Umbilical cord (tissue), 1 donor: ENCODE measurements at regions not wholly inside any gene's neighbourhood (a gene's known extent, or its start where the extent isn't known, plus 50 kb on each side); places are given as distances from the start of the nearest gene placed in this dataset.
A peak's percentile ranks its signal among the peaks of the same experiment; 100 is the strongest.

Source experiments
- DNase-seq: peaks from one replicate; pipeline ENCODE4 v3.0.0-alpha.2; 2015; ENCODE audit warnings: low spot score

DNA sequence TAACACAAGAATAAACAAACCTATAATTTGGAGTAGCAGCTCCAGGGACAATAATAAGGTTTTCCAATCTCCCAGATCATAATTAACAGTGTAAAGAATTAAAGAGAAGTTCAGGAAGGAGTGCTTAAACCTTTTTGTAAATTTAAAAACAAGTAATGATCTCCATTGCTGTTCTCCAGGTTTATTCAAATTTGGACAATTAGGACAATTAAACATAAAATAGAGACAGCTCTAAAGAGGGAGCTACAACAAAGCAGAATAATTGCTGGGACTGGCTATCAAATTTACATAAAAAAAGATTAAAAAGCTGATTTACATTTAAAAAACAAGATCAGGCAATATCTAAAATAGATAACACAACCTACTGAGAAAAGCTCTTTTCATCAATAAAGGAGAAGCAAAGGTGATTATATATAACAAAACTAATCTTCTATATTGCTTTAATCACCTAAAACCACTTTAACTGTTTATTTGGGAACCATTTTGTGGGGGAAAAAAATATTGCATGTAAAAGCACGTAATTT lies 80.1 kb upstream of the CREB1 start:
- DNase-seq, result no peak

DNA sequence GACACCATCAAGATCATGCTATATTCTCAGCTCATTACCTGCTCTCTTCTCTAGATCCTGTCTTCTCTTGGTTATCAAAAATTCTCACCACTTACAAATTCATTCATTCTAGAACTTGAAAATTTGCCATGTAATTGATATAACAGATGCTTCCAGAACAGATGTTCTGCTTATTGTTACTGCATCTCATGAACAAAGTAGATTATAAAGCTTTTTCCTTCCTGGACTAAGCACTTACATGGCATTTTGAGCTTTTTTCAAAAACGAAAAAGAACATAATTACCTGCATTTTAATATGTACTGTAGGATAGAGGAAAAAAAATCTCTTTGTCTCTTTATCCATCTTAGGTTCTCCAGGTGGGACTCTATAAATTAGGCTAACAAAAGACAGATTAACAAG lies 79.6 kb upstream of the CREB1 start:
- DNase-seq, result no peak

DNA sequence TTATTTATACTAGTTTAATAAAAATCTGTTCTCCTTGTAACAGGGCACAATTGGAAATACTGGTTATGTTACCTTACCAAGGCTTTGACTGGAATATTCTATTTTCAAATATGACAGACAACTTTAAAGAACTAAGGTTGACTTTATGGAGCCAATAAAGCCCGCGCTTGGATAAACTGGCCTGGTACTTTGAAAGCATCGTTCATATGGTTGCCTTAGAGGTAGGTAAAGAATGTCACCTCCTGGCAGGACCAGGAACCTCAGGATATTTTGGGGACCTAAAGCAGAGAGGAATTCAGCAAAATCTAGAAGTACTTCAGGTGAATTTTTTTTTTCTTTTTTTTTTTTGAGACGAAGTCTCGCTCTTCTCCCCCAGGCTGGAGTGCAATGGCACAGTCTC lies 71.2 kb upstream of the CREB1 start:
- DNase-seq, result no peak

DNA sequence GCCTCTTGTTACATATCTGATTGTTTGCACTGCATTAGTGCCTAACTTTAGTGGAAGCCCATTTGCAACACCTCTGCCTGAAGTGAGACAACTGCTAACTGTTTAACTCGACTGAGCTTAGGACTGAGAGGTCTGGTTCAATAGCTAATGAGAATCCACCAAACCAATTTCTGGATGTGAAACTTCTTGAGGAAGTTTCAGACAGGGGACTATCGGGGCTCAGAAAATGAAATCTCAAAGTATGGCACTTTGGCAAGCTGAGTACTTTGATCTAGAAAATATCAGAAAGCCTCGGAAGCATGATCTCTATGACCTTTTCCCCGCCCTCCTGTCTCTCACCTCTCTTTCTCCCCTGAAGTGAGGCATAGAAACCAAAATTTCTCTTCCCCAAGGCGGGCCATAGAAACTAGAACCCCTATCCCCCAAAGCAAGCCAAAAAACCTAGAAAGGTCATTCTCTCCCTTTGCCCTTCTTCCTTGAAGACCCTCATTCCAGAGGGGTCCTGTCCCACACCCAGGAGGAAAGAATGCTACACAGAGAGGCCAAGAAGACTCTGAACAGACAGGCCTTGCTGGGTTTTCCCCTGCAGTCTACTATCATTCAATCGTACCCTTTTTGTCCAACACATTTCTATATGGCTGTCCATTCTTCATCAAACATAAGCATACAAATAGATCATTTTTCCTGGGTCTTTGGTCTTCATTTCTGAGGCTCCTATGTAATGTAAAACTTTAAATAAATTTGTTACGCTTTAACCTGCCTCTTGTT lies 69.6 kb upstream of the CREB1 start:
- no peak for DNase-seq

DNA sequence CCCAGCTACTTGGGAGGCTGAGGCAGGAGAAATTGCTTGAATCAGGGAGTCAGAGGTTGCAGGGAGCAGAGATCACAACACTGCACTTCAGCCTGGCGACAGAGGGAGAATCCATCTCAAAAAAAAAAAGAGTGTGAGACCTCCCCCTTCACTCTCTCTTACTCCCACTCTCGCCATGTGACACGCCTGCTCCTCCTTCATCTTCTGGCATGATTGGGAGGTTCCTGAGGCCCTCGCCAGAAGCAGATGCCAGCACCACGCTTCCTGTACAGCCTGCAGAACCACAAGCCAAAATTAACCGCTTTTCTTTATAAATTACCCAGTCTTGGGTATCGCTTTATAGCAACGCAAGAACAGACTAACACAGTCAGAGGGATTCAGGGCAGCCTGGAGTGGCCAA lies 66.3 kb upstream of the CREB1 start:
- DNase-seq, result no peak

DNA sequence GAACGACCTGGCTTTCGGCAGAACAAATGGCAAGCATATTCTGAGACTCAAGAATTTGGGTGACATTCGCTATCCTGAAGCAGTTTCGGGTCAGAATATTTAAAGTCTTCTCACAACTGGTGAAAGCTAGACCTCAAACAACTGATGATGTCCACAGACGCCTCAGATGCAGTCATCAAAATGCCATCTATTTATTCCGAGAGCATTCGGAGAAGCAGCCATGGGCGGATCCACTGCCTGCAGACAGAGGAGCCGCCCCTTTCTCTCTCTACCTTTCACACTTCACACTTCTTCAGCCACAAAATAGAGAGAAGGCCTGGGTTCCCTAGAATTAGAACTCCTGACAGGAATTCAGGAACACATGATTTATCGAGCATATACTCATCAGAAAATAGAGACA lies 65.8 kb upstream of the CREB1 start:
- no peak for DNase-seq

DNA sequence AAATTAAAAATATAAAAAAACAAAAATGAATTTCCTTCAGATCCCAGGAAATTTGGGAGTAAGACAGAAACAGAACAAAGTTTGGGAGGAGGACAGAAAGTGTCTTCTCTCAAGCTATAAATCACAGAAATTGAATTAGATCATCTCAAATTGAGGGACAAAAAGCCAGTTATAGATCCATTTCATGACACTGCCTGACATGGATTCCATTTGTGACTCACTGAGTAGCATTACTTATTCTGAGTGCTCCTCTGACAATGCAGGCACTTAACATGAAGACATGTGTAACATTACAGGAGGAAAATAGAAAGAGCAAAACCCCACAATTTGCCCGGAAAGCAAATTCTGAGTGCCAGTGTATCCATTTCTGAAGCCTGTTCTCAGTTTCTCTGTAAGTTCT lies 63.9 kb upstream of the CREB1 start:
- no peak for DNase-seq

DNA sequence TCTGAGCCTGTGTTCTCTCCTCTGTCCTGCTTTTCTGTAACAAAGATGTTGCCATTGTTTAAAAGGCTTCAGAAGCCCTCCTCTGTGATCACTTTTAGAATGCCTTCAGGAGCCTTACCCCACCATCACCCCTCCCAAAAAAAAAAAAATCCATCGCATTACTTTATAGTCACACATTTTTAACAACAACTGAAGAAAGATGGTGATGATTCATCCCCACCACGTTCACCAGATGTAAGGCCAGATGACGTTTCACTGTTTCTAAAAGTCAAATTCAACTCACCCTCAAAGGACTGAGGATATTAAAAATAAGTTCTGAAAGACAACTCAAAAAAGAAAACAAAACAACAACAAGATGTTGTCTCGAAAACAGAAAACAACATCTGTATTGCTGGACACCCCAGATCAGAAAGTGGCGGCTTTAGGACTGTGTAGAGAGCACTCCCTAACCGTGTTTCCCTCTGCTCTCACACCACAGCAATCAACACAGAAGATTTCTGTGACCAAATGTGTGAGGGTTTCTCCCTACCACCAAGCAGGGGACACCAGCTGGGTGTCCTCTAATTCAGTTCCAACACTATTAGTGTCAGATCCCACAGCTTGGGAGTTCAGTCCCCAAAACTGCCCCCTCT lies 61.9 kb upstream of the CREB1 start:
- no peak for DNase-seq

DNA sequence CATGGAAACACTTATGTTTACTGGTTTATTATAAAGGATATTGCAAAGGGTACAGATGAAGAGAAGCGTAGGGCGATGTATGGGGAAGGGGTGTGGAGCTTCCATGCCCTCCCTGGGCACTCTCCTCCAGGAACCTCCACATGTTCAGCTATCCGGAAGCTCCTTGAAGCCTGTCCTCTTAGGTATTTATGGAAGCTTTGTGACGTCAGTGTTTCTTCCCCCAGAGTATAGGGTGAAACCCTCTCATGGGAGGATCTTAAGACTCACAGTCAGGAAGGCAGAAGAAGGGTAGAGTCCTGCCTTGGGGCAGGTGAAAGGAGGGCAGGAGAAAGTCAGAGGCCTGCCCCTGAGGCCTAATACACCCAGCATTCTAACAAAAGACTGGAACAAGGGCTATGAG lies 61.3 kb upstream of the CREB1 start:
- DNase-seq, result no peak

DNA sequence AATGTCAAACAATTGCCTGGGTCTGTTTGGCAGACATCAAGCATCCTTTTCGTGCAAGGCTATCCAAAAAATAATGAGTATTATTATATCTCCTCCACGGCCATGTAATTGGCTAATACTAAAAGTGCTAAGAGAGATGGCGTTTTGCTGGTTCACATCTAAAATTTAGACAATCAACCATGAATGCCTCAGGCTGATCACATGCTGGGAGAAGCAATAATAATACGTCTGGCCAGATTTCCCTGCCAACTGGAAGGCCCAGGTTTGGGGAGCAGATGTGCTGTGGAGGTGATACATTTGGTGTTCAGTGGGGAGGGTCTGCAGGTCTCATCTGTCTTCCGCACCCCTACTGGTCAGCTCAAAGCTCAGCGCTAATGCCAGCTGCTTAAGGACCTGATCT lies 60.3 kb upstream of the CREB1 start:
- no peak for DNase-seq

DNA sequence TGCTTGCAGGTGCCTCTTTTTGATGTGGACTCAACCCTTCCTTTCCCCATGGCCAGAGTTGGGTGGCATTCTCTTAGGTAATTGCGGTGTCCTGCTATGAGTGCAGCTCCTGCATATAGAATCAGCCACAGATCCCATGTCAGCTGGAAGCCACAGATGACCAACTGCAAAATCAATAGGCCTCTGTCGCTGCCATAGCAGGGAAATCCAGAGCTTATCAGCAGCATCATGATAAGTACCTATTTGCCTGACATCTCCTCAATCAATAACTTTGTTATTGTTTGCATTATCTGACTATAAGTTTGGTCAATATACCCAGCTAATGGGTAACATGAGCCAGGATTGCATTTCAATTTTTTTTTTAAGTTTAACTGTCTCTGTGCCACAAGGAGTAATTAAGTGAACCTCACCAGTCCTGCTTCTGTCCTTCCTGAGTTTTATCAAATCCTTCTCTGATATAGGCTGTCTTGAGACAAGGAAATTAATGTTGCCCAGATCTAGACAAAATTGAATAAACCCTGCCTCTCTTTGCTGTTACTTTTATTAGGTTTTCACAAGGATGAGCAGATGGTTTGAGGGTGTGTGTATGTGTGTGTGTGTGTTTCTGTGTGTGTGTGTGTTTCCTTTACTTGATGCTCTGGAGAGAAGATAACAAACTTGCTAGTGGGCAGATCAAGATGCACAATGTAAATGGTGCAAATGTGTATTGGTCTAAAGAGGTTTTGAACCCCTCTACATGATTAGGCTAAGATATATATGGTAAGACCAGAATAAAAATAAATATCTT lies 59.6 kb upstream of the CREB1 start:
- DNase-seq, result no peak

DNA sequence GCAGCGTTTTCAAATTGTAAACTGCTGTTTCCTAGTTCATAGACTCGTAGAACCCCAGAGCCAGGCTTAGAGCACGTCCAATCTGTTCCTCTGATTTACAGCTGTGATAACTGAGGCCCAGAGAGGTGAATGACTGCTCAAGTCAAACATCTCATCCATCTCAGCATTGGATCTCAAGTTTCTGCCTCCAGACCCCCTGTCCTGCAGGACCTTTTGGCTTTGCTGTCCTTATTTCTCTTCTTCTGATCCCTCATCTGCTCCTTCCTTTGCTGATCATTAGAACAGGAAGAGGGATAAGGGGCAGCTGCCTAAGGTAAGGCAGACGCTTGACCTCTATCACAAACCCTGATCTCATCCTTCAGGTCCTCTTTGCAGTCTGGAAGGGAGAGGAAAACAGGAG lies 58.5 kb upstream of the CREB1 start:
- no peak for DNase-seq

DNA sequence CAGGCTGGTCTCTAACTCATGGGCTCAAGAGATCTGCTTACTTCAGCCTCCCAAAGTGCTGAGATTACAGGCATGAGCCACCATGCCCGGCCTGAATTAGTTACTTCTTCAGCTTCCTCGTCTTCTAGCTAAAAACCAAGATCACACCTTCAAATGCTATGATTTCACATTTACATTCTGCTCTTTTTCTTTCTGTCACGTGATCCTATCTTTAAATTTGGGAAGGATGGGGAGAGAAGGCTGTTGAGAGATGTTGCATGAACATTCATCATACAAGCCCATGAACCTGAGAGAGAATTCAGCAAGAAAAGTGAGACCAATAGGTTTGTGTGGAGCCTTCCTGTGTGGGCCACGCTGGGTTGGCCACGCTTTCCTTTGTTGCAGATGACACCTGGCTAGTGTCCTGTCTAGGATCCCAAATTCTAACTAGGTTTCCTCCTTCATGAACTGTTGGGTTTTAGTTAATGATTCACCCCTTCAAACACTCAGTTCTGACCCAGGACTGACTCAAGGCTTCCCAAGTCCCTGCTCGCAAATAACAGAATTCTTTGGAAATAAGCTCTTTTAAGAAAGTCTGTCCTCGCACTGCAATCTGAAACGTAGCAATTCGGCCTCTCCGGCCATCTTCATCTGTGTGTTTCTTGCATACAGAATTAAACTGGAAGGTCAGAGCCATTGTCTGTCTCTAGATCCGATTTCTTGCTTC lies 57.3 kb upstream of the CREB1 start:
- DNase-seq, result no peak

DNA sequence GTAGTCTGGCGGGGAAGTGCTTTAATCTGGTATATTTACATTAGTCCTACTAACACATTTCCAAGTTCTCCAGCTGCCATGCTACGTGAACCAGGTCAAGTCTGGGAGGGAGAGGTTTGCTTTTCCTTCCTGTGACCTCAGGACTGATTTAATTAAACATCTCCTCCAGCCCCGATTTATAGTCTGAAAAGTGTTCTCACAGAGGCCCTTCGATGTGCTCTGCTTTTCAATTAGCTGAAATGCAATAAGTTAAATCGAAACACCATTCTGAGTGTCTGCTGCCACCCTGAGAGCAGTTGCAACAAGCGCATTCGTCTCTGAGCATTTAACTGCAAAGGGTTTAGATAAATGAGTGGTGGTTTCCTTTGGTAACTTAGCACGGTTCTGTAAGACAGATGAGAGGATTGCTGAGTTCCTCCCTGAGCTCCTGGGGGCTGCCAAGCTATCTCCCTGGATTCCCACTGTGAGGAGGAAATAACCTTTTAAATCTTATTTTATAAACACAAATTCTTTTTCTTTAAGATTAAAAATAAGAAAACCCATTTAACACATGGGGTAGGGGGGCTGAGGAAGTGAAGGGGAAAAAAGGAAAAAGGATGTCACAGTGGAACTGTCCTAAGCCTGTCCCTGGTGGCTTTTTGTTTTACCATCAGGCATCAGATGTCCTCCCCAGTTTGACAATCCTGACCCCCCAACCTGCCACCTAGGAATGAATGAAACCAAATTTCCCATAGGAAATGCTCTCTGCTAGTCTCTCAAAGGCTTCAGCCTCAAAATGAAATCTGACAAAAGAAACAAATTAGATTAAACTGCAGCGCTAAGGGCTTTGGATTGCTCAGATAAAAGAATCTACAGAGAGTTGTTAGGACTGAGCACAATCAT lies 56.5 kb upstream of the CREB1 start:
- DNase-seq, result peak; percentile 74

DNA sequence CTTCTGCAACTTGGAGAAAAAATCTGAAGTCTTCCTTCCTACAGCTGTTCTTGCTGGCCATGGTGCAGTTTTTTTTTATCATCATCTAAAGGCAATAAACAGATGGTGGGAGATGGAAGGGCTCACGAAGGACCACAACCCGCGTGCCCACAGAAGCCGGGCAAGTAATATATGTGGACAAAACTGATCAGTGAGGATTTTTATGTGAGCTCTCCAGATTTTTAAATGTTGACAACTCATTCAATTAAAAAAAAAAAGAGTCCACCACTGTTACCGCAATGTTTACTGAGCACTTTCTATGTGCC lies 55.9 kb upstream of the CREB1 start:
- DNase-seq, result no peak

DNA sequence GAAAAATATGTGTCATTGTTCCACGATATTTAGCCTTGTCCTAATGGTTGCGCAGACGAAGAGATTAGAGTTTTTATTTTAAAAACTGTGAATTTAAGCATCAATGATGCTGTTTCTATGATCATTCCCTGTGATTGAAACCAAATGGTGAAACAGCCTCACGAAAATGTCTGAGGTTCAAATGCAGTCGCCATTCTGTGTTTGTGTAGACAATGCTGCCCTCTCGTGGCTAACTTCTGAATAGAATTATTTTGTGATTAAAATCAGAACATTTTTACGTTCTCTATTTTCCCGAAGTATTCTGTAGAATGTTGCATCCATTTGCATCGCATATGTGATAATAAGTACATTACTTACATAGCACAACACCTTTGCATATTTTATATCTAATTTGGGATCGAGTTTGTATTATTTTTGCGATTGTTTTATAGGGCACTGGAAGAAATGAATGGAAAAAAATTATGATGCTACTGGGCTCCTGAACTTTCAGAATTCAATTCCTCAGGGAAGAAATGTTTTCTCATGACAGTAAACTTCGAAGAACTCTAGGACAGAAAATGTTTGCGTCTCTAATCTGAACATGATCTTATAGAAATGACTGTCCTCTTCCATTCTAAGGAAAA lies 54.8 kb upstream of the CREB1 start:
- DNase-seq, result peak; percentile 68

DNA sequence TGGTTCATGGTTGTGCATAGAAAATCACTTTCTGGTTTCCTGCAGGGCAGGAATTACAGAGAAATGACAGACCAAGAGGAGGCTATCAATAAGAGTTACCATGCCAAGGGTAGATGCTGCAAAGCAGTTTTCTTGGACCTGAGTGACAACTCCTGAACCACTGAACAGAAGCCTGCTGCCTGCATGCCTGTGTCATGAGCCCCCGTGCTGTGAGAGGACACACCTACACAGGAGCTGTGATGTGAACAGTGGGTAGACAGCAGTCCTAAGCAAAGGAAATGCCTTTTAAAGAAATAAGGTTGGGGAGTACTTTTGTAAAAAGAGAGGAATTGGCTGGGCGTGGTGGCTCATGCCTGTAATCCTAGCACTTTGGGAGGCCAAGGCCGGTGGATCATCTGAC lies 54.2 kb upstream of the CREB1 start:
- no peak for DNase-seq

DNA sequence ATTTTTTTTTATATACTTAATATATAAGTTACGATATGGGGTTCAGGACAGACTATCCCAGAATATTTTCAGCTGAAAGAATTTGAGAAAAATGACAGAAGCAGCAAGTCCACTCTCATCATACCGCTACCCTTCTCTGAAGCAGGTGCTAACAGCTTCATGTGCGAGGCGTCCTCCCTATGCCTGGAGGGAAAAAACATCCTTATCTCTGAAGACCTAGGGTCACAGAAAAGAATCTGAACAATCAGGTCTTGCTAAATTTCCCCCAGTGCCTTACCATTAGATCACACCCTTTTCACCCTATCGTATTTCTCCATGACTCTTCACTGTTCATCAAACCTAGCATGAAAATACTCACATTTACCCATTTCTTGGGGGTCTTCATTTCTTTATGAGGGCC lies 51.9 kb upstream of the CREB1 start:
- no peak for DNase-seq

DNA sequence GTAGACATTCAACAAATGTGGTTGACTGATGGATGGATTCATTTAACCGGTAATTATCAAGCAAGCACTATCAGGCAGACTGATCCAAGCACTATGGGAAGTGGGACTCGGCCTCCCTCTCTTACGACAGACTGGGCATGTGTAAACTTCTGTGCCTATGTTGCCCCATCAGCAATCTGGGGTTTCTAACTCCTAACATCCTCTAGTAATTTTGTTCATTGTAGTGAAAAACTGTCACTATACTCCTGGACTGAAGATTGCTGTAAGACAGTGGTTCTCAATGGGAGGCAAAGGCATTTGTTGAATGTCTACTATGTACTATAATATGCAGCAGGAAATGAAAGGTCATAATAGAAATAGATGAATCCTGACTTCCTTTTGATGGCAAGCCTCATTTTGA lies 51.2 kb upstream of the CREB1 start:
- no peak for DNase-seq

DNA sequence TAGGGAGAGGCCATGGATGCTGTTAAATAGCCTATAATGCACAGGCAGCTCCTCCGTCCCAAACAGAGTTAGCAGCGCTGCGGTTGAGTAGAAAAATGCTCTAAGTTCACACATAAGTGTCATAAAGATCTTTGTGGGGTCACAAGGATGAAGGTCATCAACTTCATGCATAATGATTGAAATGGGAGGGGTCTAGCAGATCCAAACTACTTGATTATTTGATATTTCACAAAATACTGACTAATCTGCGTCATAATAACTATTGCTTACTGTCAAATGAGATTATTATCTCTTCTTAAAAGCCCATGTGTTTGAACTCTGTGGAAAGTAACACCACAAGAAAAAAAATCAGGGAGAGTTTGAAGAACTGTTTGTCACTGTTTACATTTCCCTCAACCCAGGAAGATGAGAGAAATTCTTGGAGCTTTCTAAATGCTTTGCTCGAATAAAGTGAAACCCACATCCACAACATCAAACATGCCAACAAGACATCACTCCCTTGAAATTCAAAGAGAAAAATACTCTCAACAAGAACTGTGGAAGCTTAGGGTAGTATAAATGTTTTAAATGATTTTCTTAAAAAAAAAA lies 50.5 kb upstream of the CREB1 start:
- no peak for DNase-seq
